GM23338 (cell line): ENCODE measurements at regions not wholly inside any gene's neighbourhood (a gene's known extent, or its start where the extent isn't known, plus 50 kb on each side); places are given as distances from the start of the nearest gene placed in this dataset.

Experiments used
- CREB1 ChIP-seq: fragments of 250-450 bp; sonication (Bioruptor Pico); IDR thresholded peaks from 2 replicates; pipeline ENCODE4 v1.5.0; 2020; ENCODE audit warnings: low read depth, mild to moderate bottlenecking, moderate library complexity
- CTCF ChIP-seq, 2 experiments: fragments of 200-600 bp in 1 of 2; sonication (generic) in 1 of 2; conservative IDR thresholded peaks; 2 replicates each; pipeline versions ENCODE4 v1.5.1 to v1.6.1; 2016 to 2017; ENCODE audit warnings: antibody characterized with exemption in 2 of 2, low read depth in 2 of 2, mild to moderate bottlenecking in 2 of 2, moderate library complexity in 1 of 2
- ETS1 ChIP-seq: IDR thresholded peaks from 2 replicates; pipeline ENCODE4 v1.6.1; 2016; ENCODE audit warnings: antibody characterized with exemption
- EZH2 ChIP-seq: fragments of 200-600 bp; sonication (generic); IDR thresholded peaks from one replicate; pipeline ENCODE4 v1.8.0; 2017; ENCODE audit warnings: antibody characterized with exemption, mild to moderate bottlenecking, low read depth; ENCODE audit not compliant: unreplicated experiment
- EZH2phosphoT487 ChIP-seq: fragments of 200-600 bp; sonication (generic); IDR thresholded peaks from one replicate; pipeline ENCODE4 v1.8.1; 2018; ENCODE audit warnings: antibody characterized with exemption; ENCODE audit not compliant: unreplicated experiment
- JUNB ChIP-seq: IDR thresholded peaks from one replicate; pipeline ENCODE4 v1.6.1; 2016; ENCODE audit warnings: antibody characterized with exemption; ENCODE audit not compliant: unreplicated experiment
- NANOG ChIP-seq: IDR thresholded peaks from 2 replicates; pipeline ENCODE4 v1.6.1; 2016; ENCODE audit warnings: antibody characterized with exemption, borderline replicate concordance
- POLR2AphosphoS5 ChIP-seq: IDR thresholded peaks from 2 replicates; pipeline ENCODE4 v1.6.1; 2016; ENCODE audit warnings: antibody characterized with exemption, low read depth
- REST ChIP-seq: IDR thresholded peaks from one replicate; pipeline ENCODE4 v1.6.1; 2018; ENCODE audit warnings: antibody characterized with exemption; ENCODE audit not compliant: unreplicated experiment
- STAT1 ChIP-seq: IDR thresholded peaks from one replicate; pipeline ENCODE4 v1.6.1; 2016; ENCODE audit warnings: antibody characterized with exemption; ENCODE audit not compliant: unreplicated experiment
- ZNF114 ChIP-seq: fragments of 250-450 bp; sonication (Bioruptor Pico); IDR thresholded peaks from 2 replicates; pipeline ENCODE4 v1.5.0; 2020; ENCODE audit warnings: mild to moderate bottlenecking, moderate library complexity
- ZNF462 ChIP-seq: fragments of 250-450 bp; sonication (Bioruptor Pico); IDR thresholded peaks from 2 replicates; pipeline ENCODE4 v1.5.0; 2020; ENCODE audit warnings: mild to moderate bottlenecking, moderate library complexity

GRCh38 chr17:79142375-79142774 lies 67.8 kb downstream of the ENGASE start:
- TF ChIP-seq CTCF (conservative IDR thresholded peaks at IDR 0.05; ENCODE audit: low read depth in 2 of 2) (no peak), ZNF462 (CRISPR knock-in tag) (no peak), POLR2AphosphoS5 (no peak), JUNB (no peak), ZNF114 (no peak), EZH2 (no peak), EZH2phosphoT487 (no peak), ETS1 (no peak), CREB1 (CRISPR knock-in tag) (no peak), REST (no peak), STAT1 (no peak), NANOG (no peak)
